HG02571 (cell line): ENCODE measurements at regions not wholly inside any gene's neighbourhood (a gene's known extent, or its start where the extent isn't known, plus 50 kb on each side); places are given as distances from the start of the nearest gene placed in this dataset.
A peak's percentile ranks its signal among the peaks of the same experiment; 100 is the strongest.
"Not testable (repeated sequence)": the region's sequence is repeated elsewhere in the genome, so short reads cannot be mapped to it uniquely, and the experiment has no call there.

Source experiments
- ATAC-seq: cut with Tn5 transposase; IDR thresholded peaks from one replicate; pipeline ENCODE4 v1.9.1; 2021; ENCODE audit warnings: mild to moderate bottlenecking, moderate library complexity; ENCODE audit not compliant: unreplicated experiment

GRCh38 chr6:153984811-153985210 is 54.2 kb upstream of the OPRM1 start:
- no peak for ATAC-seq

GRCh38 chr6:153980171-153980570 is 58.9 kb upstream of the OPRM1 start:
- no peak for ATAC-seq

GRCh38 chr6:153978911-153979548 is 60.0 kb upstream of the OPRM1 start:
- ATAC-seq = not testable (repeated sequence)

- no peak for ATAC-seq
Measured at GRCh38 chr6:153976921-153977693, 61.9 kb upstream of the OPRM1 start.

GRCh38 chr6:153966001-153966400 is 73.0 kb upstream of the OPRM1 start:
- ATAC-seq = no peak

- no peak for ATAC-seq
Measured at GRCh38 chr6:153963352-153963751, 75.7 kb upstream of the OPRM1 start.

- no peak for ATAC-seq
Measured at GRCh38 chr6:153962555-153962954, 76.5 kb upstream of the OPRM1 start.

GRCh38 chr6:153960741-153961140 is 78.3 kb upstream of the OPRM1 start:
- ATAC-seq = no peak

- no peak for ATAC-seq
Measured at GRCh38 chr6:153960281-153960680, 78.8 kb upstream of the OPRM1 start.

GRCh38 chr6:153959276-153959675 is 79.8 kb upstream of the OPRM1 start:
- ATAC-seq = no peak

GRCh38 chr6:153958860-153959259 is 80.2 kb upstream of the OPRM1 start:
- ATAC-seq = no peak

GRCh38 chr6:153957394-153957793 is 81.6 kb upstream of the OPRM1 start:
- ATAC-seq = peak; percentile 89

- no peak for ATAC-seq
Measured at GRCh38 chr6:153956808-153957207, 82.2 kb upstream of the OPRM1 start.

GRCh38 chr6:153949616-153950015 is 89.4 kb upstream of the OPRM1 start:
- ATAC-seq = no peak

GRCh38 chr6:153947808-153948447 is 91.1 kb upstream of the OPRM1 start:
- no peak for ATAC-seq

- ATAC-seq = no peak
Measured at GRCh38 chr6:153944201-153944600, 94.8 kb upstream of the OPRM1 start.

- ATAC-seq = no peak
Measured at GRCh38 chr6:153942361-153942760, 96.7 kb upstream of the OPRM1 start.

- no peak for ATAC-seq
Measured at GRCh38 chr6:153941768-153942167, 97.3 kb upstream of the OPRM1 start.

- ATAC-seq = no peak
Measured at GRCh38 chr6:153938876-153939275, 100.2 kb upstream of the OPRM1 start.

GRCh38 chr6:153931431-153931830 is 107.6 kb upstream of the OPRM1 start:
- no peak for ATAC-seq

- no peak for ATAC-seq
Measured at GRCh38 chr6:153927867-153928266, 111.2 kb upstream of the OPRM1 start.
